Stimulated activated CD8-positive, alpha-beta memory T cell treated with anti-CD3 and anti-CD28 coated beads, Interleukin-12 subunit alpha, Interleukin-12 subunit beta, amount 100 ng/mL, for 24 hours (primary cell): ENCODE measurements at regions not wholly inside any gene's neighbourhood (a gene's known extent, or its start where the extent isn't known, plus 50 kb on each side); places are given as distances from the start of the nearest gene placed in this dataset.

ENCODE experiments used
- DNase-seq: peaks from one replicate; pipeline ENCODE4 v3.0.0-alpha.2; 2020; ENCODE audit errors: extremely low read depth

DNA sequence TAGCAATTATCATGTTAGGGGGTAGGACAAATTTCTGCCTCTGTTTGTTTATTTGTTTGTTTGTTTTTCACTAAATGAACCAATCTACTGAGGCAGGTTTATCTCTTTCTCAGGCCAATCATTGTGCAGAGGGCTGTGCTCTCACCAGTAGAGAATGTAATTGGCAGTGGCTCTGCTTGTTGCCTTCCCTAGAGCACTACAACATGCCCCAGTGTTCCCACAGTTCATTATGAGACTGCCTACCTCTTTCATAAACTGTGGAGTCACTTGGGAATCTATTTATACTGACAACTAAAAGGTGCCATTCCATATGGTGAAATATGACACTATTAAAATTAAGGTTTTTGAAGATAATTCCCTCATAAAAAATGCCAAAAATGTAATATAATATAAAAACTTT, 196.3 kb upstream of the ALCAM start:
- DNase-seq = no peak

DNA sequence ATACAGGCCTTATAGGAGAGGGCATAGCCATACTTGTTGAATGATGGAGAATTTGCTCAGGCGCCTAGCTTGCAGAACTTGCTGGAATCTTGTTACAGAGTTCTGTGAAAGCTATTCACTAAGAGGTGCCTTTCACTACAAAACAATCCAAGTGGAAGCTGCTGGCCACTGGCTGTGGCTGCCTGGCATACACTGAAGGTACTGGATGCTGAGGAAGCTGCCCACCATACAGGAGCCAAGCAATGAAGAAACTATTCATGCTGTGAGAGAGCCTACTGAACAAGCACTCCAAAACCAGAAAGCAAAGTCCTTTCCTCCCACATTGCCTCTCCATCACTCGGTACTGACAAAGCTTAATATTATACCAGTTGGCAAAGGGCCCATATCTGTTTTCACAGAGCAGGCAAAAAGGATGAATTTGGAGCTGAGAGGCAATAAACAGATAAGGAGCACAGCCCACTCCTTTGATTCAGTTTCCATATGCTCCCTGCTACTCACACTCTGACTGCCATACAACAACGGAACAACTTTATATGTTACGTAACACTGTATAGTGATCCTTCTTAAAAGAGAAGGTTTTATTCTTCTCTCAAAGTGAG, 192.6 kb upstream of the ALCAM start:
- no peak for DNase-seq

DNA sequence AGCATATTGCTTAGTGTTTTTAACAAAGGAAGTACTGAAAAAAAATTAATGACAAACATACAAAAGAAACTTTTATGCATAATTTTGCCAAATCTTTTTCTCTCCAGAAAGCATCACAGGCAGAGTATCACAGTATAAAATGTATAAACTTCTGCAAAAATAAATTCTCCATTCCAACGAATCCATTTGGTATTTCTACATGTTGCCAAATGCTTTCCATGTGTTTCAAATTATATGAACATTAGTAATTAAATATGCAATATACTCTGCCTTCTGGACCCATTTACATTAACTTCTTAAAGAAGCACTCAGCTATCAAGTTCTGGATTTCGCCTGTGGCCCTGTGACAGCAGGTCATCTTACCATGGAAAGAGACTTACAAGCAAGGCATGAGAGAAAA, 189.1 kb upstream of the ALCAM start:
- DNase-seq = no peak

DNA sequence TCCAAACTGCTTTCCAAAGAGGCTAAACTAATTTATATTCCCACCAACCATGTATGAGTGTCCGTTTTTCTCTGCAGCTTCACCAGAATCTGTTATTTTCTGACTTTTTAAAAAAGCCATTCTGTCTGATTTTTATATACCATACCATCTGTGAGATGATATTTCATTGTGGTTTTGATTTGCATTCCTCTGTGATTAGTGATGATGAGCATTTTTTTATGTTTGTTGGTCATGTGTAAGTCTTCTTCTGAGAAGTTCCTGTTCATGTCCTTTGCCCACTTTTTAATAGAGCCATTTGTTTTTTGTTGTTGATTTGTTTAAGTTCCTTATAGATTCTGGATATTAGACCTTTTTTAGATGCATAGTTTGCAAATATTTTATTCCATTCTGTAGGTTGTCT, 179.4 kb upstream of the ALCAM start:
- no peak for DNase-seq

DNA sequence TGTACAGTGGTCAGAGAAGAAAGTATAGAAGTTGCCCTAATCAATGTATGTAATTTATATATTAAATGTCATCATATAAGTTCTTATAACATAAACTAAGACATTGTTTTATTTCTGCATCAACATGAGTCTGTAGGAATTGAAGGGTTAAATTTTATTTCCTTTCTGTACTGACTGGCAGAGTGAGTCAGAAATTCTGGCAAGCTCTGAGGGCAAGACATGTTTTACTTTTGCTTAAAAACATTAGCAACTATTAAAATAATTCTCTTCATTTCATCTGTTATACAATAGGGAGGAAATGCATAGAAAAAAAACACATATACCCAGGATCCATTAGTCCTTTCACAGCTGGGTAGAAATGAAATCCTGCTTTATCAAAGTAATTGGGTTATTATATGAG, 171.4 kb upstream of the ALCAM start:
- DNase-seq = no peak

DNA sequence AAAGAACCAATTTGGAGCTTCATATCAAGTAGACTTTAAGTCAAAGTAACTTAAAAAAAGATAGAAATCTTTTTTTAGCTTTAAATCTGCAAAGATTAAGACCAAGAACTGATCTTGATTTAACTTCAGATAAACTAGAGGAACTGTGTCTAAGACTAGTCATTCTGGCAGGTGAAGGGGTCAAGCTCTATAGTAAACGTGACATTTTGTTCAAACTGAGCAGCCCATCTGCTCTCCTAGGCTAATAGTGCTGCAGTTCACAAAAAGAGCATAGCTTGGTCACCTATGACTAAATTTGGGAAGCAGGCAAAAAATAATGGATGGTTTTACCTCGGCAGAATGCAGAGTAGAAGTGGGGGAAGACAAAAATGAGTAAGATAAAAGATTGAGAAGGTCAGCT, 168.8 kb upstream of the ALCAM start:
- DNase-seq = no peak

DNA sequence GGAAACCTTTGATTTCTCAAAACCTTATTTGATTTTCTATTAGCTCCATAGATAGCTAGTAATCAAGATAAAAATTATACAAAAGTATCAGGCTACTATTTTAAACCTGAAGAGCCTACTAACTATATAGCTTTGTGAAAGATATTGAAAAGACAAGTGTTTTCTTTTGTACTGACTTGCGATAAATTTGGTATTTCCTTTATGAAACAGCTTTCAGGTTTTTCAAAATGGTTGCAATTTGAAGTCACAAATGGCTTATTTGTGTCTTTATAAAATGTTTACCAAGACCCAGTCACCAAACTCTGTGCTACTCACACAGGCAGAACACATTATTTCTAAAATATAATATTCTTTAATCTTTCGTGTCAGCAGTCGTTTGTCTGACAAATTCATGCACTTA, 167.5 kb upstream of the ALCAM start:
- DNase-seq = no peak

DNA sequence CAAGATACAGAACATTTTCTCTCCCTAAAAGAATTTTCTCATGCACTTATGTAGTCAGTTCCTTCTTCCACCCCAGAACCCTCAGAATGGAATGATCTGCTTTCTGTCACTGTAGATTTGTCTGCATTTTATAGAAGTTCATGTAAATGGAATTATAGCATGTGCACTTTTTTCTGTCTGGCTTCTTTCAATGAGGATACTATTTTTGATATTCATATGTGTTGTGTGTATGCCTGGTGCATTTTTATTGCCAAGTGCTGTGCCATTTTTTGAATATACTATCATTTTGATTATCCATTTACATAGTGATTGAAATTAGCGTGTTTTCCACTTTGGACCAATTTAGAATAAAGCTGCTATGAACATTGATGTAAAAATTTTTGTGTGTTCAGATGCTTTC, 156.6 kb upstream of the ALCAM start:
- DNase-seq = no peak

DNA sequence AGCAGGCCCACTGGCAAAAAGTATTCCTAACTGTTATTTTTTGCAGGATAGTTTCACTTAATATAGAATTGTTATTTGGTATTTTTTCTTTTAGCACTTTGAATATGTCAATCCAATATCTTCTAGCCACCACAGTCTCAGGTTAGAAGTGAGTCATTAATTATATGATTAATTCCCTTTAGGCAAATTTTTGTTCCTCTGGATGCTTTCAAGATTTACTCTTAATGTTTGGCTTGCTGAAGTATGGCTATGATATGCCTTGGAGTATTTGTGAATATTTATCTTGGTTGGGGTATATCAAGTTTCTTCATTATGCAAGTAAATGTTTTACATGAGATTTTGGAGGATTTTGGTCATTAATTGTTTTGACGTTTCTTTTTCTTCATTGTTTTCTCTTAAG, 152.1 kb upstream of the ALCAM start:
- DNase-seq = no peak

DNA sequence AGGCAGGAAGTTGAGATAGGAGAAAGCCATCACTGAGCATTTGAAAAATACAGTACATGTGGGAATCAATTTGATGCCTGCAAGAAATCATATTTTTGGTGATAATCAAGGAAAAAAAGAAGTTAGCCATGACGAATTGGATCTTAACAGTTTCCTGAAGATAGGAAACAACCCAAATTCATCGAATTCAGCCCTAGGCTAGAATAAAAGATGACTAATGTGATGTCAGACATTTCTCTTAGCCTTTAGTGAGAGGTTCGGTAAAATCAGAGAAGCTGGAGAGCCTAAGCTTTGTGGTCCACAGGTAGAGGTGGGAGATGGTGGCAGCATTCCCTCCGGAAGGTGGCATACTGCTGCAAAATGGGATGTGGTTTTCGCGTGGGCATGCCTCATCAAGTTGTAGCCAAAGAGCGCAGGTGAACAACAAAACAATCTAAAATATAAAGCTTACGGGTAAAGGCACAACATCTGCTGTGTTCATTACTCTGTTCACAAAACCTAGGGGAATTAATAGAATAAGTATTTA, 144.1 kb upstream of the ALCAM start:
- no peak for DNase-seq

DNA sequence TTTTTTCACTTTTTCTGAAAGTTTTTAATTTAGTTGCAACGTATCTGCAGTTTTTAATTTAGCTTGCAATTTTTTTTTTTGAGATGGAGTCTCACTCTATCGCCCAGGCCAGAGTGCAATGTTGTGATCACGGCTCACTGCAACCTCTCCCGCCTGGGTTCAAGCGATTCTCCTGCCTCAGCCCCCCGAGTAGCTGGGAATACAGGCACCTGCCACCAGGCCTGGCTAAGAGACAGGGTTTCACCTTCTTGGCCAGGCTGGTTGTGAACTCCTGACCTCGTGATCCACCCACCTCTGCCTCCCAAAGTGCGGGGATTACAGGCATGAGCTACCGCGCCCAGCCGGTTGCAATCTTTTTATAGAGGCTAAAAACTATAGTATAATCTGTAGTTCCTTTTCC, 142.9 kb upstream of the ALCAM start:
- no peak for DNase-seq

DNA sequence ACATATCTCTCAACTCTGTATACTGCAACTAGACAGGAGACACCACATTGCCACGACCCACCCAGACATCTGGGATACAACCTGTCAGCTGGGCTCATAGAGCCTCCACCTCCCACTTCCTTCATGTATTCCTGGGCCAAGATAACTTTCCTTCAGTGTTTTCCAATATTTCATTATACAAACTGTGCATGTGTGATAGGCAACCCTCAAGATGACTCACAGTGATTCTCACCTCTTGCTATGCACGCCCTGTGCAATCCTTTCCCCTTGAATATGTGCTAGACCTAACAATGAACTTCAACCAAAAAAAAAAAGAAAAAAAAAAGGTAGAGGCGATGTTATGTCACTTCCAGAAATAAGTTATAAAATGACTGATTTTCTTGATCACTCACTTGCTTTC, 138.0 kb upstream of the ALCAM start:
- no peak for DNase-seq

DNA sequence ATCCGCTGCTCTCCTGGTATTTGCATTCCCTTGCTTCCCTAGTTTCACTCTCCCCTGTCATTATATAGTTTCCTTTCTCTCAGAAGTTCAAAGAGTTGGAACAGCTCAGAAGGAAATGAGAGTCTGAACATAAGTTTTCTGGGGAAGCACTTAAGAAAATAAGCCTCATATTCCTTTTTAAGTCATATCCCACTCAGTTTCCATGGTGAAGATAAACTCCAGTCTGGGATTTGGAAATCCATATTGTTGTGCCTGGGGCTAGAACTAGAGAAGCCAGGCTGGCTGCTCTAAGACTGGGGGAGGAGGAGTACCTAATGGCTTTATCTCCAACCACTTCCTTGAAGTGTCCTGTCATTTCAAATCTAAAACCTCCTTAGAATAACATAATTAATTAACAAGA, 134.2 kb upstream of the ALCAM start:
- no peak for DNase-seq

DNA sequence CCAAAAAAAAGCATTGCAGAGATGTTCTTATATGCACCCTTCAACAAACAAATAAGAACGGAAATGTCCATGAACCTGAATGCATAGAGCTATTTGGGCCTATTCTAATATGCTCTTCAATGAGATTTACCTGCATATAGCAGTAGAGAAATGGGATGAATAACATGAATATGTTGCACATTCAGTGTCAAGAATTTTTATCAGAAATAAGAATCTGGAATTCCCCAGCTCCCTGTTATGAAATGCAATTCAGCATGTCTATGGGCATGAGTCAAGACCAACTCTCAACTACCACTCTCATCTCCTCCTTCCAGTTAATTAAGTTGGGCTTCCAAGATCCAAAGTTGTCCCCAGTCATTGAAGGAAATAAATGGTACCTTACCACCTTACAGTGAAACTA, 133.7 kb upstream of the ALCAM start:
- DNase-seq = no peak

DNA sequence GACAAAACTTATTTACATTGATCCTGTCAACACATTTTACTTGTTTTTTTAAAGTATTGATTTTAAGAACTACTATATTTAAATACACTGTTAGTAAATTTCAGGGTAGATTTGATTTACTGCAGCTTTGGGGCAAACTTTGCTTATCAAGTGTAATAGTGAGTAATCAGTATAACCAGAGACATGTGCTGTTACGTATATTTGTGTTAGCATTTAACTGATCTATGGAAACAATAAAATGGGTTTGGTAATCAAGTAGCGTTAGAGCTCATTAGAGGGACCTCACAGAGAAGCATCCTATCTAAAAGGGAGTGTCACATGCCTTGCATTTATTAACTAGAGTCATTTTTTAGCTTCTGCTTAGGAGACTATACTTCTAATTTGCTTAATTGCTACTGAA, 131.5 kb upstream of the ALCAM start:
- DNase-seq = no peak

DNA sequence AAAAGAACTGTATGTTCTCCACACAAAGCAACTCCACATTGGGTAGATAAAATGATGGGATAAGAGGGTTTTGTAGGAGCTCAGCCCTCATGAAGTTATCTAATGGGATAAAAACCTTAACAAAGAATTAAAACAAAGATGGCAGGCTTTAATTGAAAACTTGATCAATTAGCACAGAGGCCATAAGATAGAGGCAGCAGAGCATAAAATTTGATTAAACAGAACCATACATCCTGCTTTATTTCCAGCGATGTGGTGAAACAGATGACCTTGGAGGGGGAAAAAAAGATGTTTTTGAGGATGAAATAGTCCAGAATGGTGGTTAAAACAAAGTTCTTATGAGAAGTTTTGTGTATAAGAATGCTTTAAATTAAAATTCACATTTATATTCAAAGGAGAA, 130.9 kb upstream of the ALCAM start:
- no peak for DNase-seq

DNA sequence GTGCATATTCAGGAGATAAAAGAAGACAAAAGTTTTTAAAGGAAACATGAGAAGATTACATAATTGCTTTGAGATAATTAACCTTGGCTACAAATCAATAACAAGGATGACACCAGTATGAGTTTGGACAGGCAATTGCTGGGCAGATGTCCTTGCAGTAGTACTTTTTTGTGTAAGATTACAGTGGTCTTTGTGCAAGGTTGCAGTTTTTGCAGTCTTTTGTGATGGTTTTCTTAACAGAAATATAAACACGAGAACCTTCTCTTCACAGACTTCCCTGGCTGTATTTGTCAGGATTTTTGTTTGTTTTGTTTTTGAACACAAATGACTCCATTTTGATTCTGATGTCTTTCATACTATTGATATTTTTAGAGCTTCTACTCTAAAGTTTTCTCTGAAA, 128.3 kb upstream of the ALCAM start:
- no peak for DNase-seq

DNA sequence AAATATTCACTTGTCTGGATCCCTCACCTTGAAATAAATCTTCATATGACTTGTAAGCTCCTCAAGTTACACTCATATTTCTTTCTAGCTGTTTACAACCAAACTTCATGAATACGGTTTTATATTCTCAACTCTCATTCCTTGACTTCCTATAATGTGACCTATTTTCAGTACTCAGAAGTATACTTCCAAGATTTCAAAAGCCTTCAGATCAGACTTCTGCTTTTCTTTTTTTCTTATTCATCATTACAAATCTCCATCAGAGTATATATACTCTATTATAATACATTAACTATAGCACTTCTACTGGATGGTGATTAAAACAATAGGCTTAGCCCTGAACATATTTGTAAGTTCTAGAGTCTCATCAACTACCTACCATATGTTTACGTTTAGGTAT, 123.6 kb upstream of the ALCAM start:
- DNase-seq = no peak

DNA sequence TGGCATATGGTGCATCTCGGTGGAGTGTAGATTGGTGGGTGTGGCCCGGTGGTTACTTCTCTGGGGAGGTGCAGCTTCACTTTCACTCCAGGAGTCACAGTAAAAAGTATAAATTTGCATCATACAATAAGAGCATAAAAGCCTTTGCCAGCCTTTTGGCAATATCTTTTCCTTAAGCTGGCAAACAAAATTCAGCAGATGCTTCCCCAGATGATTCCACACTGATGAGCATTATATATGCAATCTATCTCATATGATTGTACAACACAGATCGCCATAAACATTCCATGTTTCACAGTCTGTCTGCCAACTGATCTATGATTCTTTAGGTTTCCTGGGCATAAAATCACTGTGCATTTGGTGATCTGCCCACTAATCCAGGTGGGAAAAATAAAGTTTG, 120.2 kb upstream of the ALCAM start:
- DNase-seq = no peak

DNA sequence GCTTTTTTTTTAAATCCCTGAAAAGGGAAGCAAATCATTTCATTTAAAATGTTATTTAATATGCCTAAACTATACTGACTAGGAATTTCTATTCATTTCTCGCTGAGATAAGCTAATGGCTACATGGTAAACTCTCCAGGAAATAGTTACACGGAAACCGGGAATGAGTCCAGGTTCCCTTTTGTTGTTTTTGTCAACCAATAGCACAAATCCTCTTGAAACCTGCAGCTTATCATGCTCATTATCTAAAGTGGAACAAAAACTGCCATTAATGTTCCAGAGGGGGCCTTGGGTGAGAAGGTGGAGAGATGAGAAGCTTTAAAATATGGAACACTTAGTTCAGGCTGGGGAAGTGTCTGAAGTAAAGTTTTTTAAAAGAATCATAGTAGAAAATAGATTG, 113.5 kb upstream of the ALCAM start:
- DNase-seq = no peak

DNA sequence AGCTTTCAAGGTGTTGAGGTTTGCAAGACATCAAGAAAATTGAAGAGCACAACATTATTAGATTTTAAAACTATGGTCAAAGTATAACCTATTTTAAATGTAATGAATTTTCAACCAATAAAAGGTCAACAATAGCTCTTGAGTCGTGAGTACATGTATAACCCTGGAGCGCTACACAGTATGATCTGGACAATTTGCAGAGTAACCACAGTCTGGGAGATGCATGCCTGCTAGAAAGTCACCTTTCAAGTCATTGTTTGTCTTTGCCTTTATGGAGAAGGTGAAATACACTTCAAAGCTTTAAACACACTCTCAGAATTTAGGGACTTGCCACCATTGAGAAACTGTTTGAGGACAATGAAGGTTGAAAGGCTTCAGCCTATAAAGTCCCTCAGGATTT, 112.6 kb upstream of the ALCAM start:
- no peak for DNase-seq

DNA sequence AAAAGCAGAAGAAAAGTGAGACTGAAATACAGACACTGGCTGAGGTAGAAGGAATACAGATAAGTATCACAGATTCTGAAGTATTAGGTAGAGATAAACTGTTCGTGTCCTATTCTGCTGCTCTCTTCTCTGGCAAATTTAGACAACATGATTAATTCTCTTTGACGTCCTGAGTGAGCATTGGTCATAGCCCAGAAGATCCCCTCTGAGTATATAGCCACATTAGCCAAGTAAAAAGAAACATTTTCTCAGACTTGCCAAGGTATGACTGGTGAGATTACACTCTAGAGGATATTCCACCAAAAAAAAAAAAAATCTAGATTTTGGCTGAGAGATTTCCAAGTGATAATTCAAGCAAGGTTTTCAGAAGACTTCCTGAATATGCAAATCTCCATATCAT, 111.4 kb upstream of the ALCAM start:
- DNase-seq = no peak

DNA sequence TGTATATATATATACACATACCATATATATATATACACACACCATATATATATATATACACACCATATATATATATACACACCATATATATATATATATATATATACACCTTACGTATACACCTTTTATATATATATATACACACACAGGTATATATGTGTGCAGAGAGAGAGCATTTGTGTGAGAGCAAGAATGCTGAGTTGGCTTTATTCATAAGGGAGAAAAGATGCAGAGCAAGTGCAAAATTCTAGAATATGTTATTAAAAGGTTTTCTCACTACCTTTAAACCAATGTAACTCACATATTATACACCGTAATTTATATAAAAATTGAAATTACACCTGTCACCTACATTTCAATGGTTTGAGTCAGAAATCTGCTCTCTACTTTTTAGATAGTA, 107.2 kb upstream of the ALCAM start:
- DNase-seq = no peak

DNA sequence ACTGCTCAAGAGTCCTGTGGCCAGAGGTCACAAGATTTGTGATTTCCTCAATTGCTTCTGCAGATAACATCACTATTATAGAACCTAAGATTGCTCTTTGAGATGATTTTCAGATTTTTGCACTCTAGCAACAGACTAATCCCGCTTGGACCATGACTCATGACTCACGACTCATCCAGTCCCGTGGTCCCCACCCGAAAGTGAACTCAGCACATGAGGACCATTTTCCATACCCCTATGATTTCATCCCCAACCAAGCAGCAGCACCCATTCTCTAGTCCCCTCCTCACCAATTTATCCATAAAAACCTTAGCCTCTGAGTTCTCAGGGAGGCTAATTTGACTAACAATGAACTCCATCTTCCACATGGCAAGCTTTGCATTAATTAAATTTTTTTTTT, 106.3 kb upstream of the ALCAM start:
- DNase-seq = no peak

DNA sequence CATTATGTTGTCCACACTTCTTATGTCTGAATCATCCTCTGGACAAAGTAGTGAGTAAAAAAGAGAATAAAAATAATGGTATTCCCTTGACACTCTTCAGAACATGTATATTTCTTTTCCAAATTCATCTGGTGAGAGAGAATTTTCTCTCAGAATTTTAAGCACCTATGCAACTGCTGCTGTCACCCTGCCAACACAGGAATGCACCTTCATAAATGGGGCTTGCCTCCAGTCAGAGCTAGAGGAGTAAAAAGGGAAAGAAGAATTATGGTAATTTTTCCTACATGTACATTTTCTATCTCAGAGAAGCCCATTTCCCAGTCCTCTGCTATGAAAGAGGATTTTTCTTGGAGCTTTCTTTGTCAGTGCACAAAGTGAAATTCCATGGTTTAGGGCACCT, 92.2 kb upstream of the ALCAM start:
- DNase-seq = no peak
